ENCODE measurements at regions not wholly inside any gene's neighbourhood (a gene's known extent, or its start where the extent isn't known, plus 50 kb on each side); places are given as distances from the start of the nearest gene placed in this dataset.

DNA sequence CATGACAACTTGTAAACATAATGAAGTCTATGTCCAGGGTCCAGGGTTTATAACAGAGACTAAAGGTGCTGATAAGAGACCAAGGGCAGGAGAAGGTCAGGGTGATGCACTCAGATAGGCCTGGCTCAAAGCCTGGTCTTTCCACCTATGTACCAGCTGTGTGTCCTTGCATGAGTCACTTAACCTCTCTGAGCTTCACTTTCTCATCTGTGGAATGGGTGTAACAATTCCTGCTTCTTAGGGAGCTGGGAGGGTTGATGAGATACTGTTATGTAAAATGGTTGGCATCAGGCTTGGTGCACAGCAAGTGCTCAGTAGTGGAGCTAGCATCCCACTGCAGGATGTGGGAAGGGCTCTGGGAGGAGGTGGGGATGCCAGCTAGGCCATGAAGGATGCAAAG lies 143.7 kb upstream of the CSF3R start:
- H3K36me3 Mint-ChIP-seq, result no peaks in the 10 kb centered on the region
- no peaks in the 10 kb centered on the region for H3K9me3 Mint-ChIP-seq
- no peak overlapping the region for H3K4me3 Mint-ChIP-seq
- ATAC-seq (replicated peaks) (no peak), DNase-seq (no peak)
- no peaks in the 10 kb centered on the region for H3K4me1 Mint-ChIP-seq
- peaks cover 10 to 11% of the 10 kb centered on the region in 2 donors for H3K27me3 Mint-ChIP-seq
- H3K27ac Mint-ChIP-seq, result no peak overlapping the region

DNA sequence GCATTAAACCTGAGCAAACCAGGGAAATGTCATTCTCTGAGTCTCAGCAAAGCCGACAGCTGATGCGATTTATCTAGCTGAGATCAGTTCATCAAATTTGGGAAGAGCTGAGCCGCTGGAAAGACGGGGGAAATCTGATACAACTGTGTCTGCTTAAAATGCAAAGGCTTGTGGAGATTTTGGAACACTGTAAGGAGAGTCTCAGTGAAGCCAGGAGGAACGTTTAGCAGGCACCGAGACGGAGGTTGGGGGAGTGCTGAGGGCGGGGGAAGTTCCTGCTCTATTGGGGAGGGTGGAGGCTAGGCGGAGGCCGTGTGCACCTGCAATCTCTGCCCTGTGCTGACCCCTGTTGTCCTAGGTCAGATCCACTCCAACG lies 143.2 kb upstream of the CSF3R start:
- no peak overlapping the region for H3K4me3 Mint-ChIP-seq
- H3K9me3 Mint-ChIP-seq, result no peaks in the 10 kb centered on the region
- H3K27me3 Mint-ChIP-seq, result peaks cover 10 to 11% of the 10 kb centered on the region in 2 donors
- ATAC-seq (replicated peaks) (no peak), DNase-seq (no peak)
- H3K4me1 Mint-ChIP-seq, result no peaks in the 10 kb centered on the region
- no peak overlapping the region for H3K27ac Mint-ChIP-seq
- H3K36me3 Mint-ChIP-seq, result no peaks in the 10 kb centered on the region

- H3K9me3 Mint-ChIP-seq, result no peaks in the 10 kb centered on the region
- H3K4me1 Mint-ChIP-seq, result no peaks in the 10 kb centered on the region
- no peak overlapping the region for H3K4me3 Mint-ChIP-seq
- ATAC-seq (replicated peaks) (no peak), DNase-seq (no peak)
- H3K27me3 Mint-ChIP-seq, result peaks cover 10 to 11% of the 10 kb centered on the region in 2 donors
- no peak overlapping the region for H3K27ac Mint-ChIP-seq
- H3K36me3 Mint-ChIP-seq, result no peaks in the 10 kb centered on the region
These were observed 142.7 kb upstream of the CSF3R start for GRCh38 chr1:36625253-36625934.

GRCh38 chr1:36624466-36624865 lies 141.8 kb upstream of the CSF3R start:
- Mint-ChIP-seq H3K36me3 (no peaks in the 10 kb centered on the region), H3K4me3 (no peak overlapping the region), H3K27me3 (peaks cover 10 to 11% of the 10 kb centered on the region in 2 donors), H3K27ac (no peak overlapping the region), H3K9me3 (no peaks in the 10 kb centered on the region), H3K4me1 (no peaks in the 10 kb centered on the region)
- ATAC-seq (replicated peaks) (no peak), DNase-seq (no peak)

DNA sequence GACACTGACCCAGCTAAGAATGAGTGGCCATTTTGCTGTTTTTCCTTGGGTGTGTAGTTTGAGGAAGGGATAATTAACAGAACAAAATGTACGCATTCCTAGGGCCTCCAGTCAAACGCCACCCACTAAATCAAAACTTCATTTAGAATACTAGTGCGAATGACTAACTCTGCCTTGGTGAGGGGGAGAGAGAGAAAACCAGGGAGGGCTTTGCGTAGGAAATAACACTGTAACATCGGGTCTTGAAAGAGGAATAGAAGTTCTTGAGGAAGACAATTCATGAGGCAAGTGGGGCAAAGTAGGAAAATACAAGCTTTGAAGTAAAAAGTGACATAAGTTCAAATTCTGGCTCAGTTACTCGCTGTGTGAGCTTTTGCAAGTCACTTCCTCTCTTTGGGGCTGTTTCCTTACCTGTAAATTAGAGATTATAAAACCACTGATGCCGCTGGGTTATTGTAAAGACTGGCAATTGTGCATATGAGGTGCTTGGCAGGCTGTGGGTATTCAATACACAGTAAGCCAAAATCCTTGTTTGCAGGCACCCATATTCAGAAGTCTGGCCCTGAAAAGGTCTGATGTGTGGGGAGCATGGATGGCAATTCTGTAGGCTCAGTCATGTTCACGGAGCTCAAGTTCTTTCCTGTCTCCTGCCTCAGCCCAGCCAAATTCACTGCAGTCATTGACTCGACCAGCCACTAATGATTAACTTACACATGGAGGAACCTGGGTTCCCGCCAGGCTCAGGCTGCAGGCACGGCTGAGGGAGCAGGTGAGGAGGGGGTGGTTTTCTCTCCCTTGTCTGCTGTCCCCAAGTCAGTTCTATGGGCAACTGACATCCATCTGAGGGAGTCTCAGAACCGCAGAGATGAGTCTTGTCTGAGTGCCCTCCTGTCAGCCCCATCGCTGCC lies 140.3 kb upstream of the CSF3R start:
- Mint-ChIP-seq H3K27me3 (peaks cover 10 to 11% of the 10 kb centered on the region in 2 donors), H3K27ac (no peak overlapping the region), H3K4me3 (no peak overlapping the region), H3K9me3 (no peaks in the 10 kb centered on the region), H3K4me1 (no peaks in the 10 kb centered on the region), H3K36me3 (no peaks in the 10 kb centered on the region)
- ATAC-seq (replicated peaks) (no peak), DNase-seq (no peak)

DNA sequence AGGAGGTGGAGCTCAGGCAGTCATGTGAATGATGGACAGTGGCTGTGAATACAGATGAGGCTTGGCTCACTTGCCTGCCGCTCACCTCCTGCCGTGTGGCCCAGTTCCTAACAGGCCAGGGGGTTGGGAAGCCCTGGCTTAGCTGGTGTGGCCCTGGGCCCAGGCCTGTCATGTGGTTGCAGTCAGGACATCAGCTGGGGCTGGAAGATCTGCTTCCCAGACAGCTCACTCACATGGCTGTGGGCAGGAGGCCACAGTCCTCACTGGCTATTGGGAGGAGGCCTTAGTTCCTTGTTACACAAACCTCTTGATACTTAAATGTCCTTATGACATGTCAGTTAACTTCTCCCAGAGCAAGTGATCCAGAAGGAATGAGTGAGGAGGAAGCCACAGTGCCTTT lies 138.8 kb upstream of the CSF3R start:
- Mint-ChIP-seq H3K27me3 (peaks cover 3 to 11% of the 10 kb centered on the region in 2 donors), H3K4me3 (no peak overlapping the region), H3K4me1 (no peaks in the 10 kb centered on the region), H3K36me3 (no peaks in the 10 kb centered on the region), H3K27ac (no peak overlapping the region), H3K9me3 (no peaks in the 10 kb centered on the region)
- no peak for DNase-seq
- ATAC-seq (replicated peaks), result no peak

GRCh38 chr1:36620142-36620541 lies 137.4 kb upstream of the CSF3R start:
- H3K27me3 Mint-ChIP-seq, result peaks cover 0 to 6% of the 10 kb centered on the region in 2 donors
- no peaks in the 10 kb centered on the region for H3K4me1 Mint-ChIP-seq

DNA sequence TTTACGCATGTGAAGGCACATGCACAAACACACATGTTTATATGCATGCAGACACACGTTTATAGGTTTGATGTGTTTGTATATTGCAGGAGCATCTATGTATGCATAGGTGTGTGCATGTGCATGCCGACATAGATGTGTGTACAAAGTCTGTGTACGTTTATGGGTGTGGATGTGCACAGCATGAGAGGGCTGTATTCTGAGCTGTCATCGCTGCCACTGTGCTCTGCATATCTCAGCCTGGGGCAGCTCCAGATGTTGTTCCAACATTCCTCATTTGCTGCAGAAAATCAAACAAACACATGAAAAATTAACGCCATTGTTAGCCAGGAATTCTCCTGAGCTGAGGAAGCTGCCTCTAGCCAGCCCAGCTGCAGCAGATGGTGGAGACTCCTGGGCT lies 132.3 kb upstream of the CSF3R start:
- DNase-seq, result no peak
- no peaks in the 10 kb centered on the region for H3K4me1 Mint-ChIP-seq
- no peak overlapping the region for H3K27ac Mint-ChIP-seq
- ATAC-seq (replicated peaks), result no peak
- no peaks in the 10 kb centered on the region for H3K36me3 Mint-ChIP-seq
- no peak overlapping the region for H3K4me3 Mint-ChIP-seq
- H3K9me3 Mint-ChIP-seq, result peaks cover 0 to 2% of the 10 kb centered on the region in 2 donors
- H3K27me3 Mint-ChIP-seq, result peaks cover 0 to 6% of the 10 kb centered on the region in 2 donors

More at GRCh38 chr1:36620142-36620541, 137.4 kb upstream of the CSF3R start:
- Mint-ChIP-seq H3K4me3 (no peak overlapping the region), H3K27ac (no peak overlapping the region), H3K36me3 (no peaks in the 10 kb centered on the region), H3K9me3 (no peaks in the 10 kb centered on the region)
- no peak for DNase-seq
- no peak for ATAC-seq (replicated peaks)

DNA sequence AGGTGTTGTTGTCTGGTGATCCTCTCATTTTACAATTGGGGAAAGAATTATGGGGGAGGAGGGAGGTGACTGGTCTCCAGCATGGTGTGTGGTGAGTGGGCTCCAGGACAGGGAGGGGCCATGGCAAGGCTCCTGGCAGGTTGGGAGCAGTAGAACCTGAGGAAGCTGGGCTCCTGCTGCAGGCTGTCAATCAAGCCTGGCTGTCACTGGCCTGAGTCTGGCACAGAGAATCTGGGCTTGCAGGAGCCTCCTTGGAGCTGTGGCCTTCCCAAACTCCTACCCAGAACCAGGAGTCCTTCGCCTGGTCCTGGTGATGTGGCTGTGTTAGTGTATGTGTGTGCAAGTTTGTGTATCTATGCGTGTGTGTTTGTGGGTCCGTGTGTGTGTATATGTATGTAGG lies 131.9 kb upstream of the CSF3R start:
- no peak overlapping the region for H3K27ac Mint-ChIP-seq
- peaks cover 0 to 6% of the 10 kb centered on the region in 2 donors for H3K27me3 Mint-ChIP-seq
- ATAC-seq (replicated peaks) (no peak), DNase-seq (no peak)
- H3K4me1 Mint-ChIP-seq, result no peaks in the 10 kb centered on the region
- no peak overlapping the region for H3K4me3 Mint-ChIP-seq
- H3K36me3 Mint-ChIP-seq, result no peaks in the 10 kb centered on the region
- H3K9me3 Mint-ChIP-seq, result peaks cover 0 to 2% of the 10 kb centered on the region in 2 donors

DNA sequence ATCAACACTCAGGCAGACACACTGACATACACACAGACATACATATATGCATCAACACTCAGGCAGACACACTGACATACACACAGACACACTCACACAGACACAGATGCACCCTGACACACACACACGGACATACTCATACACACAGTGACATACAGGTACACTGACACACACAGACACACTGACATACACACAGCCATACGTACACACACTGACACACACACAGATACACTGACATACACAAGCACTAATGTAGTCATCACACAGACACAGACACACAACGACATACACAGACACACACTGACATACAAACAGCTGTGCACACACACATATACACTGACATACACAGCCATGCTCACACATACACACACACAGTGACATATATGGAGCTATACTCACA lies 131.0 kb upstream of the CSF3R start:
- Mint-ChIP-seq H3K27ac (no peak overlapping the region), H3K4me3 (no peak overlapping the region), H3K9me3 (peaks cover 0 to 2% of the 10 kb centered on the region in 2 donors), H3K36me3 (no peaks in the 10 kb centered on the region), H3K27me3 (peaks cover 4 to 11% of the 10 kb centered on the region in 2 donors), H3K4me1 (no peaks in the 10 kb centered on the region)
- DNase-seq (no peak), ATAC-seq (replicated peaks) (no peak)

- Mint-ChIP-seq H3K27ac (no peak overlapping the region), H3K36me3 (no peaks in the 10 kb centered on the region), H3K4me3 (no peak overlapping the region), H3K4me1 (no peaks in the 10 kb centered on the region), H3K9me3 (peaks cover 0 to 2% of the 10 kb centered on the region in 2 donors), H3K27me3 (peaks cover 4 to 11% of the 10 kb centered on the region in 2 donors)
- ATAC-seq (replicated peaks) (no peak), DNase-seq (no peak)
These were observed 130.2 kb upstream of the CSF3R start for GRCh38 chr1:36612881-36613280.

GRCh38 chr1:36612121-36612520 lies 129.4 kb upstream of the CSF3R start:
- no peaks in the 10 kb centered on the region for H3K36me3 Mint-ChIP-seq
- no peak for DNase-seq
- peaks cover 4 to 11% of the 10 kb centered on the region in 2 donors for H3K27me3 Mint-ChIP-seq
- H3K4me3 Mint-ChIP-seq, result no peak overlapping the region
- H3K9me3 Mint-ChIP-seq, result peaks cover 0 to 2% of the 10 kb centered on the region in 2 donors
- H3K4me1 Mint-ChIP-seq, result no peaks in the 10 kb centered on the region
- no peak for ATAC-seq (replicated peaks)
- no peak overlapping the region for H3K27ac Mint-ChIP-seq

DNA sequence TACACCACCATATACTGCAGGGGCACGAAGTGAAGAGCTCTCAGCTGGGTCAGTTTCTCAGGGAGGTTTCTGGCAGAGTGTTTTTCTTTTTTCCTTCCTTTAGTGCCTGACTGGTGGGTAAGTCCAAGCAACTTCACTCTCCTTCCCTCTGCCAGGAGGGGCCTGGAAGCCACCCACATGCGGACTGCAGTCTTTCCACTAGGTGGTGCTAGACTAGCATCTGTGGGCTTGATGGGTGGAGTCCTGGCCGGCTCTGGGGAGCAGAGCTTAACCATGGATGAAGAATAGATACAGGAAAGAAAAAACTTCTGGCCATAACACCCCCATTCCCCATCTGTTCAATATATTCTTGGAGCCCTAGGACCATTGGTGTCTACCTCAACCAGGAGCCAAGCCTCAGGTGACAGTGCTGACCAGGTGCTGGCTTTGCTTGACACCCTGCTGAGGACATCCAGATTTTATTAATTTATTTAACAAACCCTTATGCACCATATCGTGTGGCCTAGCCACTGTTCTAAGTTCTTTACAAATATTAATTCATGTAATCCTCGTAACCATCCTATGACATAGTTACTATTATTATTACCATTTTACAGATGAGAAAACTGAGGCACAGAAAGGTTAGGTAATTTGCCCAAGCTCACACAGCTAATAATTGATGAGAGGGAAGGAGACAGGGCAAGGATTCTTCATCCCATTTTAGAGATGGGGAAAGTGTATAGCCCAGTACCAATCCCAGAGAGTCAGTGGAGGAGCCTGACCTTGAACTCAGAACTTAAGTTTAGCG lies 126.7 kb upstream of the CSF3R start:
- ATAC-seq (replicated peaks) (peak; percentile 86 to 90), DNase-seq (peak; percentile 38)

DNA sequence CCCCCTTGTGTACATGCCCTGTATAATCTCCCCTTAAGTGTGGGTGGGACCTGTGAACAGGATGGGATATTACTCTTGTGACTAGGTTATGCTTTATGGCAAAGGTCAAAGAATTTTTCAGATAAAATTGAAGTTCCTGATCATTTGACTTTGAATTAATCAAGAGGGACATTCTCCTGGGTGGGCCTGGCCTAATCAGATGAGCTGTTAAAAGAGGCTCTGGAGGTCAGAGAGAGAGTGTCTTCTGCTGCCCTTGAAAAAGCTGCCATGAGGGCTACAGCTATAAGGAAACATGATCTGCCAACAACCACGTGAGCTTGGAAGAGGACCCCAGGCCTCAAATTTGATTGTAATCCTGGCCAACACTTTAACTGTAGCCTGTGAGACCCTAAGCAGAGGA lies 125.6 kb upstream of the CSF3R start:
- H3K9me3 Mint-ChIP-seq, result peaks cover 0 to 2% of the 10 kb centered on the region in 2 donors
- ATAC-seq (replicated peaks), result no peak
- no peaks in the 10 kb centered on the region for H3K36me3 Mint-ChIP-seq

More for the DNA sequence above, 126.7 kb upstream of the CSF3R start:
- H3K4me3 Mint-ChIP-seq, result no peak overlapping the region
- H3K9me3 Mint-ChIP-seq, result peaks cover 0 to 2% of the 10 kb centered on the region in 2 donors
- no peak overlapping the region for H3K27ac Mint-ChIP-seq
- H3K4me1 Mint-ChIP-seq, result no peaks in the 10 kb centered on the region
- H3K27me3 Mint-ChIP-seq, result peaks cover 8 to 17% of the 10 kb centered on the region in 2 donors
- no peaks in the 10 kb centered on the region for H3K36me3 Mint-ChIP-seq

More for the DNA sequence above, 125.6 kb upstream of the CSF3R start:
- H3K4me1 Mint-ChIP-seq, result no peaks in the 10 kb centered on the region
- no peak overlapping the region for H3K4me3 Mint-ChIP-seq
- H3K27me3 Mint-ChIP-seq, result peaks cover 8 to 19% of the 10 kb centered on the region in 2 donors
- H3K27ac Mint-ChIP-seq, result no peak overlapping the region
- DNase-seq, result no peak
